CD4-positive, alpha-beta T cell (primary cell): ENCODE measurements at regions not wholly inside any gene's neighbourhood (a gene's known extent, or its start where the extent isn't known, plus 50 kb on each side); places are given as distances from the start of the nearest gene placed in this dataset.

Source experiments
- ATAC-seq: fragments of 200-7000 bp; cut with Tn5 transposase; one replicate; pipeline ENCODE4 v1.10.0; 2022; ENCODE audit warnings: mild to moderate bottlenecking; ENCODE audit not compliant: poor library complexity
- CTCF ChIA-PET: fragments of 350-600 bp; sonication (Branson Sonifier 250); formaldehyde crosslinking; loops from one replicate; lab custom pipeline; 2021; ENCODE audit warnings: antibody characterized with exemption, inconsistent platforms; lab: Charles Lee
- POLR2A ChIA-PET: fragments of 350-600 bp; sonication (Branson Sonifier 250); formaldehyde crosslinking; loops from one replicate; lab custom pipeline; 2021; ENCODE audit warnings: antibody characterized with exemption, inconsistent platforms; lab: Charles Lee
- DNase-seq, 14 experiments: peaks; one replicate each; pipeline ENCODE4 v3.0.0-alpha.2; 2013 to 2020; ENCODE audit warnings: mixed read lengths in 2 of 14
- H3K27ac ChIP-seq, 2 donors: one replicate each; pipeline versions ENCODE4 v1.5.1 to v1.7.0; 2013; ENCODE audit warnings: low read length in 2 of 2, low read depth in 1 of 2, mild to moderate bottlenecking in 1 of 2
- H3K27me3 ChIP-seq, 2 experiments: 1 replicate in 1 of 2; 2 replicates in 1 of 2; pipeline versions ENCODE4 v1.6.1 to v1.7.0; 2013; ENCODE audit warnings: low read length in 2 of 2, control low read depth in 1 of 2, mild to moderate bottlenecking in 1 of 2, moderate library complexity in 1 of 2; ENCODE audit not compliant: insufficient read depth in 2 of 2, control insufficient read depth in 1 of 2
- H3K36me3 ChIP-seq: one replicate; pipeline ENCODE4 v1.6.1; 2013; ENCODE audit warnings: low read length, control low read depth; ENCODE audit not compliant: insufficient read depth
- H3K4me1 ChIP-seq: one replicate; pipeline ENCODE4 v1.6.1; 2013; ENCODE audit warnings: low read length, control low read depth; ENCODE audit not compliant: insufficient read depth
- H3K4me3 ChIP-seq: one replicate; pipeline ENCODE4 v1.5.1; 2013; ENCODE audit warnings: mild to moderate bottlenecking, low read length, moderate library complexity
- H3K9me3 ChIP-seq, 2 experiments: 1 replicate in 1 of 2; 2 replicates in 1 of 2; pipeline versions ENCODE4 v1.6.1 to v1.7.0; 2013; ENCODE audit warnings: low read length in 2 of 2, mild to moderate bottlenecking in 2 of 2, control low read depth in 1 of 2, moderate library complexity in 1 of 2; ENCODE audit not compliant: control insufficient read depth in 1 of 2, insufficient read depth in 1 of 2
- H3K27ac Mint-ChIP-seq: one replicate; pipeline ENCODE4 v1.8.0; 2020; ENCODE audit warnings: mixed read lengths
- H3K27me3 Mint-ChIP-seq: one replicate; pipeline ENCODE4 v1.8.0; 2021; ENCODE audit warnings: mixed read lengths
- H3K36me3 Mint-ChIP-seq: one replicate; pipeline ENCODE4 v1.8.0; 2021; ENCODE audit warnings: low read depth, mixed read lengths
- H3K4me1 Mint-ChIP-seq: one replicate; pipeline ENCODE4 v1.8.0; 2021; ENCODE audit warnings: low read depth, mixed read lengths
- H3K4me3 Mint-ChIP-seq: one replicate; pipeline ENCODE4 v1.8.0; 2020; ENCODE audit warnings: mild to moderate bottlenecking, mixed read lengths
- H3K9me3 Mint-ChIP-seq: one replicate; pipeline ENCODE4 v1.8.0; 2020; ENCODE audit warnings: mixed read lengths
- intact Hi-C, 2 experiments: fragments of 100-400 bp; cut with DNase I in 1 of 2; cut with micrococcal nuclease in 1 of 2; formaldehyde crosslinking; loops; one replicate each; pipeline versions ENCODE4 v1.15.1 to v1.9.0; 2023 to 2025; cut with DNase I, micrococcal nuclease
- TF ChIP-seq, protein P1 (sequence below): fragments of 200-600 bp; IDR thresholded peaks from one replicate; pipeline ENCODE4 v1.8.0; 2022; ENCODE audit warnings: antibody characterized with exemption, mild to moderate bottlenecking

- DNase-seq (no peak), ATAC-seq (no peak)
- no peak overlapping the region for H3K4me3 ChIP-seq
- Mint-ChIP-seq H3K27me3 (peaks cover 5% of the 10 kb centered on the region), H3K27ac (no peak overlapping the region), H3K4me3 (no peak overlapping the region), H3K36me3 (no peaks in the 10 kb centered on the region), H3K4me1 (peaks cover 19% of the 10 kb centered on the region), H3K9me3 (peaks cover 13% of the 10 kb centered on the region)
- peaks cover 0 to 4% of the 10 kb centered on the region in 2 experiments for H3K27me3 ChIP-seq
- H3K36me3 ChIP-seq, result no peaks in the 10 kb centered on the region
- intact Hi-C loops, result no loop called here
- POLR2A ChIA-PET, result no interaction called here
- peaks cover 0 to 10% of the 10 kb centered on the region in 2 experiments for H3K9me3 ChIP-seq
- no peak overlapping the region for H3K27ac ChIP-seq
- TF ChIP-seq, protein P1, sequence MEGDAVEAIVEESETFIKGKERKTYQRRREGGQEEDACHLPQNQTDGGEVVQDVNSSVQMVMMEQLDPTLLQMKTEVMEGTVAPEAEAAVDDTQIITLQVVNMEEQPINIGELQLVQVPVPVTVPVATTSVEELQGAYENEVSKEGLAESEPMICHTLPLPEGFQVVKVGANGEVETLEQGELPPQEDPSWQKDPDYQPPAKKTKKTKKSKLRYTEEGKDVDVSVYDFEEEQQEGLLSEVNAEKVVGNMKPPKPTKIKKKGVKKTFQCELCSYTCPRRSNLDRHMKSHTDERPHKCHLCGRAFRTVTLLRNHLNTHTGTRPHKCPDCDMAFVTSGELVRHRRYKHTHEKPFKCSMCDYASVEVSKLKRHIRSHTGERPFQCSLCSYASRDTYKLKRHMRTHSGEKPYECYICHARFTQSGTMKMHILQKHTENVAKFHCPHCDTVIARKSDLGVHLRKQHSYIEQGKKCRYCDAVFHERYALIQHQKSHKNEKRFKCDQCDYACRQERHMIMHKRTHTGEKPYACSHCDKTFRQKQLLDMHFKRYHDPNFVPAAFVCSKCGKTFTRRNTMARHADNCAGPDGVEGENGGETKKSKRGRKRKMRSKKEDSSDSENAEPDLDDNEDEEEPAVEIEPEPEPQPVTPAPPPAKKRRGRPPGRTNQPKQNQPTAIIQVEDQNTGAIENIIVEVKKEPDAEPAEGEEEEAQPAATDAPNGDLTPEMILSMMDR, result no peak
- H3K4me1 ChIP-seq, result peaks cover 13% of the 10 kb centered on the region
- CTCF ChIA-PET, result no interaction called here
Observed at GRCh38 chr18:76765649-76766048, 56.7 kb upstream of the ZNF236 start.

DNA sequence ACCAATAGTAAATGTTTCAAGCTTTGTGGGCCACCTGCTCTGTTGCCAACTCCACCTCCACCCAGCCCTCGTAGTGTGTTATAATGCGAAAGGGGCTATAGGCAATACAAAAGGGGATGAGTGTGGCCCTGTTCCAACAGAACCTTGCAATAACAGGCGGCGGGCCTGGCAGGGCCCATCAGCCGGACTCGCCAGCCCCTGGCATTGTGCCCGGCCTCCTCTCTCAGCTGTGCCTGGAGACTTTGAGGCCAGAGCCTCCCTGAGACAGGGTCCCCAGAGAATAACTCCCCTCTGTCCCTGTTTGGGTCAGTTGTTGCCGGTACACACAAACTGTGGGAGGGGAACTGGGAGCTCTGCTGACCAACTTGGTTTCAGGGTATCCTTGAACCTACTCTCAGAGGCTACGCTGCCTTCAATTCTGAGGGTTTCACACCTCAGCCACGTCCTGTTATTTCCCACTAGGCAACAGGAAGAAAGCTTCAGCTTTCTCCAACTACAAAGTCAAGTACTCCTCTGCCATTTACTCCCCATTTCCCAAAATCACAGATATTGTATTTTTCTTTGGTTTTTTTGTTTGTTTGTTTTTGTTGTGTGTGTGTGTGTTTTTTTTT is 58.0 kb upstream of the ZNF236 start:
- no peak overlapping the region for H3K27ac ChIP-seq
- TF ChIP-seq, protein P1, result no peak
- ChIA-PET POLR2A (no interaction called here), CTCF (no interaction called here)
- ATAC-seq (no peak), DNase-seq (peak in 1 of 14 experiments; percentile 27)
- peaks cover 13% of the 10 kb centered on the region for H3K4me1 ChIP-seq
- H3K36me3 ChIP-seq, result no peaks in the 10 kb centered on the region
- H3K27me3 ChIP-seq, result no peaks in the 10 kb centered on the region
- no peak overlapping the region for H3K4me3 Mint-ChIP-seq
- no peak overlapping the region for H3K27ac Mint-ChIP-seq
- peaks cover 0 to 9% of the 10 kb centered on the region in 2 experiments for H3K9me3 ChIP-seq
- H3K4me3 ChIP-seq, result no peak overlapping the region
- peaks cover 5% of the 10 kb centered on the region for H3K27me3 Mint-ChIP-seq
- no peaks in the 10 kb centered on the region for H3K36me3 Mint-ChIP-seq
- H3K9me3 Mint-ChIP-seq, result peaks cover 13% of the 10 kb centered on the region
- intact Hi-C loops, result no loop called here
- H3K4me1 Mint-ChIP-seq, result peaks cover 19% of the 10 kb centered on the region

DNA sequence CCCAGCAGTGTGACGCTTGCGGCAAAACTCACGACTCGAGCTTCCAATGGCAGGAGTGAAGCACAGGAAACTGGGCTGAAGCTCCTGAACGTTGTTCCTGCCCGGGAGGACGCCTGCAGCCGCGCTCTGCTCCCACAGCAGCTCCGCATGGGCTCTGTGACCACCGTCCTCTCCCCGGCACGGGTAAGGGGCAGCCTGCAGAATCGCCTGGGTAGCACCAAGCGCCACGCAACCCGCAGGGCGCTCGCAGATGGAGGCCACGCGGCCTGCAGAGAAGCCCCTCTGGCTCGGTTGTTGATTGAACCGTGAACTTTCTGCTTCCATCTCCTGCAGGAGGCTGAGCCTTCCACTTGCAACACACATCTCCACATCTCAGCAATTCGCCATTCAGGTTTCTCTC is 63.3 kb upstream of the ZNF236 start:
- H3K36me3 Mint-ChIP-seq, result no peaks in the 10 kb centered on the region
- Histone ChIP-seq H3K4me1 (peaks cover 4% of the 10 kb centered on the region), H3K9me3 (peaks cover 0 to 9% of the 10 kb centered on the region in 2 experiments), H3K36me3 (no peaks in the 10 kb centered on the region), H3K27ac (no peak overlapping the region), H3K4me3 (no peak overlapping the region), H3K27me3 (no peaks in the 10 kb centered on the region)
- no peak overlapping the region for H3K4me3 Mint-ChIP-seq
- intact Hi-C loops, result no loop called here
- ChIA-PET CTCF (no interaction called here), POLR2A (no interaction called here)
- ATAC-seq (no peak), DNase-seq (no peak)
- TF ChIP-seq, protein P1, result no peak
- peaks cover 19% of the 10 kb centered on the region for H3K4me1 Mint-ChIP-seq
- no peaks in the 10 kb centered on the region for H3K27me3 Mint-ChIP-seq
- peaks cover 3% of the 10 kb centered on the region for H3K9me3 Mint-ChIP-seq
- H3K27ac Mint-ChIP-seq, result no peak overlapping the region
